NB4 (cell line): ENCODE measurements at regions not wholly inside any gene's neighbourhood (a gene's known extent, or its start where the extent isn't known, plus 50 kb on each side); places are given as distances from the start of the nearest gene placed in this dataset.

Source experiments
- CTCF ChIP-seq: IDR thresholded peaks from one replicate; pipeline ENCODE4 v1.5.1; 2012; ENCODE audit warnings: low read depth, low read length
- MYC ChIP-seq: IDR thresholded peaks from 2 replicates; pipeline ENCODE4 v1.6.1; 2011; ENCODE audit warnings: low read depth, low read length
- POLR2A ChIP-seq: IDR thresholded peaks from 2 replicates; pipeline ENCODE4 v1.6.1; 2011; ENCODE audit warnings: mild to moderate bottlenecking; ENCODE audit not compliant: insufficient read length; ENCODE audit errors: extremely low read depth

GRCh38 chr18:22280453-22280750 is 111.0 kb downstream of the GATA6 start:
- TF ChIP-seq CTCF (no peak), POLR2A (no peak), MYC (no peak)
